Dermis blood vessel endothelial cell (primary cell): ENCODE measurements at regions not wholly inside any gene's neighbourhood (a gene's known extent, or its start where the extent isn't known, plus 50 kb on each side); places are given as distances from the start of the nearest gene placed in this dataset.
A peak's percentile ranks its signal among the peaks of the same experiment; 100 is the strongest.

ENCODE experiments used
- DNase-seq: peaks from one replicate; pipeline ENCODE4 v3.0.0; 2010

GRCh38 chr10:14389981-14390590 is 59.4 kb upstream of the FRMD4A start:
- no peak for DNase-seq

- DNase-seq: peak; percentile 15
These were observed 55.2 kb upstream of the FRMD4A start for GRCh38 chr10:14385596-14386593.

- DNase-seq: no peak
These were observed 54.2 kb upstream of the FRMD4A start for GRCh38 chr10:14384915-14385314.

DNA sequence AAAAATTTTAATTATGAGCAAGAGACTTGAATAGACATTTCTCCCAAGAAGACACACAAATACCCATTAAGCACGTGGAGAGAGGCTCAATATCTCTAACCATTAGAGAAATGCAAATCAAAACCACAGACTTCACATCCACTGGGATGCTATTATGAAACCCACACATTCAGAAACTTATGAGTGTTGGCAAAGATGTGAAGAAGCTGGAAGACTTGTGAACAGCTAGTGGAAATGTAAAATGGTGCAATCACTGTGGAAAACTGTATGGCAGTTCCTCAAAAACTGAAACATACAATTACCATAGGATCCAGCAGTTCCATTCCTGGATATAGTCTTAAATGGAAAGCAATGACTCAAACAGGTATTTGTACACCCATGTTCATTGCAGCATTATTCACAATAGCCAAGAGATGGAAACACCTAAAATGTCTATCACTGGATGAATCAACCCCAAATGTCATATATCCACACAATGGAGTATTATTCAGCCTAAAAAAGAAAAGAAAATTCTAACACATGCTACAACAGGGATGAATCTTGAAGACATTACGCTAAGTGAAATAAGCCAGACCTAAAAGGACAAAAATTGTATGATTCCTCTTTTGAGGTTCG is 53.5 kb upstream of the FRMD4A start:
- no peak for DNase-seq

GRCh38 chr10:14383266-14383665 is 52.5 kb upstream of the FRMD4A start:
- DNase-seq: peak; percentile 12

DNA sequence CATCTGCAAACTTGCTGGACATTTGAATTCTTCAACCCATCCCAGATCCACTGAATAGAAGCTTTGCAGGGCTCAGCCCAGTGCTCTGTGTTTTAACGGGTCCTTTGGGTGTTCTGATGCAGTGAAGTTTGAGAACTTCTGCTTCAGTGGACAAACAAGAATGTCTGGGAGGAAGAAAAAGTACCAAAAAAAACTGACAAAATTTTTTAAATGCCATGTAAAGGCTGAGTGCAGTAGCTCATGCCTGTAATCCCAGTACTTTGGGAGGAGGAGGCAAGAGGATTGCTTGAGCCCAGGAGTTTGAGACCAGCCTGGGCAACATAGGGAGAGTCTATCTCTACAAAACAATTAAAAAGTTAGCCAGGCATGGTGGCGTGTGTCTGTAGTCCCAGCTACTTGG is 51.8 kb upstream of the FRMD4A start:
- DNase-seq: no peak

DNA sequence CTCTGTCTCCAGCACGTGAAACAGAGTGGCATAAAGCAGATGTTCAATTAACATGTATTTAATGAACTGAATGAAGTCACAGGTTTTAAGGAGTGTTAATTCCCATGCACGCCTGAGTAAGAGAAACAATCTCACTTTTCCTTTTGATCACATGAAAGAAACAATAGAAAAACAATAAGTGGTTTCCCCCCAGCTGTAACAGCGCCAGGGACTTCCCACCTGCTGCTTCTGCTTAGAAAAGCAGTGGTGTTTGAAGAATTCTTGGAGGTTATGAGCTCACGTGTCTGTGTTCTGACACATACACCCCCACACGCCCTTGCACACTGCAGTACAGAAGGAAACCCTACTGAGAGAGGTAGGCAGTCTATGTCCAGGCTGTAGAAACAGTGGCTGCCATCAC is 51.3 kb upstream of the FRMD4A start:
- DNase-seq: peak; percentile 73

GRCh38 chr10:14381475-14381874 is 50.8 kb upstream of the FRMD4A start:
- DNase-seq: no peak

- no peak for DNase-seq
These were observed 50.0 kb upstream of the FRMD4A start for GRCh38 chr10:14380746-14381145.
